Prostate gland (tissue), 2 donors: ENCODE measurements at regions not wholly inside any gene's neighbourhood (a gene's known extent, or its start where the extent isn't known, plus 50 kb on each side); places are given as distances from the start of the nearest gene placed in this dataset.

ENCODE experiments used
- POLR2A ChIP-seq: fragments of 450-650 bp; IDR thresholded peaks from one replicate; pipeline ENCODE4 v1.6.1; 2016; ENCODE audit warnings: antibody characterized with exemption, mild to moderate bottlenecking
- POLR2AphosphoS5 ChIP-seq: sonication (generic); formaldehyde crosslinking; IDR thresholded peaks from one replicate; pipeline ENCODE4 v1.6.1; 2017; ENCODE audit warnings: antibody characterized with exemption
- TF ChIP-seq, protein P1 (sequence below), 4 experiments: fragments of 200-600 bp in 2 of 4; fragments of 450-650 bp in 2 of 4; sonication (generic) in 2 of 4; IDR thresholded peaks; 1 replicate in 3 of 4; 2 replicates in 1 of 4; pipeline ENCODE4 v1.5.1; 2016 to 2019; ENCODE audit warnings: antibody characterized with exemption in 4 of 4, mild to moderate bottlenecking in 2 of 4, moderate library complexity in 2 of 4

DNA sequence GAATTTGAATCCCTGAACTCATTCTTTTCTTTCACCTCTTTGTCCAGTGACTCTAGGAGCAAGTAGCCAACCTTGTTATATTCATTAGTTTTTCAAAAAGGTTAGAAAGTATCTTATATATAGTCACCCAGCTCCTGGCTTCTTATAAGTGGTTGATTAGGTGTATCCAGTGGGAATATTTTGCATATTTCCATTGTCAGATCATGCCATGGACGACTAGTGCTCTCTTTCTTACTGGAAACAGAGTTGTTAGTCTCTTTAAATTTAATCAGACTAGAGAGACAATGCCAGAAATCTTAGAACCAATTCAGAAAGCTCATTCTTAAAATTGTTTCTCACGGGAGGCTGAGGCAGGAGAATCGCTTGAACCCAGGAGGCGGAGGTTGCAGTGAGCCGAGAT lies 73.4 kb downstream of the CHRD start:
- TF ChIP-seq, protein P1, sequence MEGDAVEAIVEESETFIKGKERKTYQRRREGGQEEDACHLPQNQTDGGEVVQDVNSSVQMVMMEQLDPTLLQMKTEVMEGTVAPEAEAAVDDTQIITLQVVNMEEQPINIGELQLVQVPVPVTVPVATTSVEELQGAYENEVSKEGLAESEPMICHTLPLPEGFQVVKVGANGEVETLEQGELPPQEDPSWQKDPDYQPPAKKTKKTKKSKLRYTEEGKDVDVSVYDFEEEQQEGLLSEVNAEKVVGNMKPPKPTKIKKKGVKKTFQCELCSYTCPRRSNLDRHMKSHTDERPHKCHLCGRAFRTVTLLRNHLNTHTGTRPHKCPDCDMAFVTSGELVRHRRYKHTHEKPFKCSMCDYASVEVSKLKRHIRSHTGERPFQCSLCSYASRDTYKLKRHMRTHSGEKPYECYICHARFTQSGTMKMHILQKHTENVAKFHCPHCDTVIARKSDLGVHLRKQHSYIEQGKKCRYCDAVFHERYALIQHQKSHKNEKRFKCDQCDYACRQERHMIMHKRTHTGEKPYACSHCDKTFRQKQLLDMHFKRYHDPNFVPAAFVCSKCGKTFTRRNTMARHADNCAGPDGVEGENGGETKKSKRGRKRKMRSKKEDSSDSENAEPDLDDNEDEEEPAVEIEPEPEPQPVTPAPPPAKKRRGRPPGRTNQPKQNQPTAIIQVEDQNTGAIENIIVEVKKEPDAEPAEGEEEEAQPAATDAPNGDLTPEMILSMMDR (IDR thresholded peaks at IDR 0.05): no peak
- TF ChIP-seq POLR2AphosphoS5 (no peak), POLR2A (no peak)
